ENCODE measurements at regions not wholly inside any gene's neighbourhood (a gene's known extent, or its start where the extent isn't known, plus 50 kb on each side); places are given as distances from the start of the nearest gene placed in this dataset.
A peak's percentile ranks its signal among the peaks of the same experiment; 100 is the strongest.

DNA sequence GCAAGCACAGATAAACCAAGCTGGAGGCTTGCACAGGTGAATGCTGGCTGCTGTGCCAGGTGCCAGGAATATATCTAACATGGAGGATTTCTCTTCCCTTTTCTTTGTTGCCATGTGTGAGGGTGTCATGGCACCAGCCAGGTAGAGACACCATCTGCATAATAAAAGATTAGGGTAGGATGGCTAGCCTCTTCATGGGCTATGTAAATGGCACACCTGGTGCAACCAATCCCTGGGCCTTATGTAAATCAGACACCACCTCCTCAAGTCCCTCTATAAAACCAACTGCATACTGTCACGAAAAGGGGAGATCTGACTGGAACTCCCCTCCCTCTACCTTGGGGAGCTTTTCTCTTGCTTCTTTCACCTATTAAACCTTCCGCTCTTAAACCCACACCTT, 322.5 kb upstream of the POM121L12 start:
- H3K9me3 ChIP-seq (ENCODE audit: severe bottlenecking), result no peaks in the 10 kb centered on the region
- H3K4me3 ChIP-seq (ENCODE audit: severe bottlenecking), result no peak overlapping the region
- no peaks in the 10 kb centered on the region for H3K27me3 ChIP-seq (ENCODE audit: insufficient read depth, poor library complexity, severe bottlenecking)
- no peak overlapping the region for H3K27ac ChIP-seq (ENCODE audit: poor library complexity, severe bottlenecking)
- H3K36me3 ChIP-seq (ENCODE audit: low read depth), result no peaks in the 10 kb centered on the region
- ATAC-seq (ENCODE audit: low read depth), result no peak
- H3K4me1 ChIP-seq (ENCODE audit: insufficient read depth, poor library complexity, severe bottlenecking), result no peaks in the 10 kb centered on the region
- no peak for DNase-seq (ENCODE audit: low spot score)
- TF ChIP-seq, protein P1, sequence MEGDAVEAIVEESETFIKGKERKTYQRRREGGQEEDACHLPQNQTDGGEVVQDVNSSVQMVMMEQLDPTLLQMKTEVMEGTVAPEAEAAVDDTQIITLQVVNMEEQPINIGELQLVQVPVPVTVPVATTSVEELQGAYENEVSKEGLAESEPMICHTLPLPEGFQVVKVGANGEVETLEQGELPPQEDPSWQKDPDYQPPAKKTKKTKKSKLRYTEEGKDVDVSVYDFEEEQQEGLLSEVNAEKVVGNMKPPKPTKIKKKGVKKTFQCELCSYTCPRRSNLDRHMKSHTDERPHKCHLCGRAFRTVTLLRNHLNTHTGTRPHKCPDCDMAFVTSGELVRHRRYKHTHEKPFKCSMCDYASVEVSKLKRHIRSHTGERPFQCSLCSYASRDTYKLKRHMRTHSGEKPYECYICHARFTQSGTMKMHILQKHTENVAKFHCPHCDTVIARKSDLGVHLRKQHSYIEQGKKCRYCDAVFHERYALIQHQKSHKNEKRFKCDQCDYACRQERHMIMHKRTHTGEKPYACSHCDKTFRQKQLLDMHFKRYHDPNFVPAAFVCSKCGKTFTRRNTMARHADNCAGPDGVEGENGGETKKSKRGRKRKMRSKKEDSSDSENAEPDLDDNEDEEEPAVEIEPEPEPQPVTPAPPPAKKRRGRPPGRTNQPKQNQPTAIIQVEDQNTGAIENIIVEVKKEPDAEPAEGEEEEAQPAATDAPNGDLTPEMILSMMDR (IDR thresholded peaks at IDR 0.05; ENCODE audit: poor library complexity, severe bottlenecking), result no peak

- TF ChIP-seq, protein P1 (IDR thresholded peaks at IDR 0.05; ENCODE audit: poor library complexity, severe bottlenecking), result no peak
- H3K27ac ChIP-seq (ENCODE audit: poor library complexity, severe bottlenecking), result no peak overlapping the region
- no peak for DNase-seq (ENCODE audit: low spot score)
- H3K36me3 ChIP-seq (ENCODE audit: low read depth), result no peaks in the 10 kb centered on the region
- no peak for ATAC-seq (ENCODE audit: low read depth)
- no peaks in the 10 kb centered on the region for H3K9me3 ChIP-seq (ENCODE audit: severe bottlenecking)
- no peaks in the 10 kb centered on the region for H3K27me3 ChIP-seq (ENCODE audit: insufficient read depth, poor library complexity, severe bottlenecking)
- H3K4me3 ChIP-seq (ENCODE audit: severe bottlenecking), result no peak overlapping the region
- H3K4me1 ChIP-seq (ENCODE audit: insufficient read depth, poor library complexity, severe bottlenecking), result no peaks in the 10 kb centered on the region
These were observed 323.5 kb upstream of the POM121L12 start for GRCh38 chr7:52711951-52712350.

DNA sequence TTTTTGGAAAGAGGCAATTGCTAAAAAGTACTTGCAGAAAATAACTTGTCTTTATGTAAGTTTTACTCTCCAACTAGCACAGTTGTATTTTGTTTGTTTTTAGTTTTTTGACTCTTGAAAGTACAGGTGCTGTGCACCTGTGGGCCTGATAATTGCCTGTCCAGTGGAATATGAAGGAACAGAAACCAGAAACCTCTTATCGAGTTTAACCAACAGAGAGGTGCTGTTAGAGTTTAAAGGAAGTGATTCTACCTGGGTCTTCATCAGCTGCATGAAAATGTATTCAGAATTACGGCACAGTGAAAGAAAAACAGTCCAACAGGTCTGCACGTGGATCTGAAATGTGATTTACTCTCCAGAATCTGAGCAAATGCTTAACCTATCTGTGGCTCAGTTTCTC, 326.6 kb upstream of the POM121L12 start:
- Histone ChIP-seq H3K9me3 (ENCODE audit: severe bottlenecking) (no peaks in the 10 kb centered on the region), H3K27me3 (ENCODE audit: insufficient read depth, poor library complexity, severe bottlenecking) (no peaks in the 10 kb centered on the region), H3K36me3 (ENCODE audit: low read depth) (no peaks in the 10 kb centered on the region), H3K27ac (ENCODE audit: poor library complexity, severe bottlenecking) (no peak overlapping the region), H3K4me3 (ENCODE audit: severe bottlenecking) (no peak overlapping the region), H3K4me1 (ENCODE audit: insufficient read depth, poor library complexity, severe bottlenecking) (no peaks in the 10 kb centered on the region)
- TF ChIP-seq, protein P1 (IDR thresholded peaks at IDR 0.05; ENCODE audit: poor library complexity, severe bottlenecking), result no peak
- ATAC-seq (ENCODE audit: low read depth), result no peak
- no peak for DNase-seq (ENCODE audit: low spot score)

DNA sequence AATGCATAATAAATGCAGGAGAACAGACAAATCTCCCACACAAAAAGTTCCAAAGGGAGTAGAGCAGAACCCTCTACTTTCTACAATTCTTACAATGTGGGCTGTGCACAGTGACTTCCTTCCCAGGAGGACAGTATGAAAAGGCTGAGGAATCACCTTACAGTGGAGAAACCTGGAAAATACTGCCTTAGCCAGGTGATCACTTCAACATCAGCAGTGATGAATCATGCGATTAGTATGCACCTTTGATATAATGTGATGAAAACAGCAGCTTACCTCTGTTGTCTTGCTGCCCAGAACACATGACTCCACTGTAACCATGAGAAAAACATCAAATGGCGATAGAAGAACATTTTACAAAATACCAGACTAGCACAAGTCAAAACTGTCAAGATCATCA, 329.7 kb upstream of the POM121L12 start:
- TF ChIP-seq, protein P1 (IDR thresholded peaks at IDR 0.05; ENCODE audit: poor library complexity, severe bottlenecking), result no peak
- no peaks in the 10 kb centered on the region for H3K27me3 ChIP-seq (ENCODE audit: insufficient read depth, poor library complexity, severe bottlenecking)
- no peaks in the 10 kb centered on the region for H3K9me3 ChIP-seq (ENCODE audit: severe bottlenecking)
- H3K4me3 ChIP-seq (ENCODE audit: severe bottlenecking), result no peak overlapping the region
- H3K36me3 ChIP-seq (ENCODE audit: low read depth), result no peaks in the 10 kb centered on the region
- H3K4me1 ChIP-seq (ENCODE audit: insufficient read depth, poor library complexity, severe bottlenecking), result no peaks in the 10 kb centered on the region
- no peak overlapping the region for H3K27ac ChIP-seq (ENCODE audit: poor library complexity, severe bottlenecking)
- ATAC-seq (ENCODE audit: low read depth) (peak; percentile 66; the same call in 2 of the 3 replicates), DNase-seq (ENCODE audit: low spot score) (no peak)

DNA sequence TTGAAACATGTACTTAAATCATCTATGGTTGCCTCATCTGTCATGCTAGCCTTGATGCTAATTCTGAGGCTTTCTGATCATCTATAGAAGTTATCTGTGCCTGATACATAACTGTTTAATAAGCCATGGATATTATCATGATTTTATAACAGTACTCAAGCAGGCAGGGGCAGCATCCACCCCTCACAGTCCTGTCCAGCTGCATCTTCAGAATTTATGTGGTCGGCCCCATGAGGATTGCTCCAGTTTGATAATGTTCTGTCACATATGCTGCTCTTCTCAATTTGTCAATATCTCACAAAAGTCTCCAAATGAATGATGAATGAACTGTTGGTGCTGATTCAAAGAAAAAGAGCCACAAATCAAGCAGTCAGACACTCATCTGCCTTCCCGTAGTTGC, 335.1 kb upstream of the POM121L12 start:
- no peaks in the 10 kb centered on the region for H3K36me3 ChIP-seq (ENCODE audit: low read depth)
- ATAC-seq (ENCODE audit: low read depth) (no peak), DNase-seq (ENCODE audit: low spot score) (no peak)
- H3K4me1 ChIP-seq (ENCODE audit: insufficient read depth, poor library complexity, severe bottlenecking), result no peaks in the 10 kb centered on the region
- H3K27me3 ChIP-seq (ENCODE audit: insufficient read depth, poor library complexity, severe bottlenecking), result no peaks in the 10 kb centered on the region
- no peak overlapping the region for H3K27ac ChIP-seq (ENCODE audit: poor library complexity, severe bottlenecking)
- H3K9me3 ChIP-seq (ENCODE audit: severe bottlenecking), result no peaks in the 10 kb centered on the region
- TF ChIP-seq, protein P1 (IDR thresholded peaks at IDR 0.05; ENCODE audit: poor library complexity, severe bottlenecking), result no peak
- H3K4me3 ChIP-seq (ENCODE audit: severe bottlenecking), result no peak overlapping the region

All from RWPE2 (cell line).